Urinary bladder (tissue), 4 donors: ENCODE measurements at regions not wholly inside any gene's neighbourhood (a gene's known extent, or its start where the extent isn't known, plus 50 kb on each side); places are given as distances from the start of the nearest gene placed in this dataset. TPM values are rescaled to one million over a fixed set of nuclear protein-coding genes. Genes with fewer than 3 reads are reported as not detected.

Experiments
- DNase-seq: peaks from one replicate; pipeline ENCODE4 v3.0.0-alpha.2; 2015; ENCODE audit errors: extremely low spot score
- H3K27ac ChIP-seq: one replicate; pipeline ENCODE4 v1.5.1; 2013; ENCODE audit warnings: low read depth, mild to moderate bottlenecking, moderate library complexity
- H3K36me3 ChIP-seq: one replicate; pipeline ENCODE4 v1.6.1; 2013; ENCODE audit warnings: mild to moderate bottlenecking, moderate library complexity; ENCODE audit not compliant: insufficient read depth
- H3K4me1 ChIP-seq: one replicate; pipeline ENCODE4 v1.6.1; 2013; ENCODE audit warnings: mild to moderate bottlenecking, moderate library complexity; ENCODE audit not compliant: insufficient read depth
- H3K4me3 ChIP-seq: one replicate; pipeline ENCODE4 v1.5.1; 2013; ENCODE audit warnings: low read depth, low read length
- WGBS: extraction: QIAGEN DNeasy Blood & Tissue Kit; methylation state at CpG from one replicate; pipeline ENCODE4 v1.1.7; 2013; 5-methylcytosine and 5-hydroxymethylcytosine counted together
- small RNA-seq: library from RNA; depleted of rRNA; stranded (forward); fragments of <200 nt; gene quantifications from one replicate; pipeline ENCODE3, GENCODE V24; 2014
- donor health status: healthy with polysubstance abuse.
- donor health status: healthy.

DNA sequence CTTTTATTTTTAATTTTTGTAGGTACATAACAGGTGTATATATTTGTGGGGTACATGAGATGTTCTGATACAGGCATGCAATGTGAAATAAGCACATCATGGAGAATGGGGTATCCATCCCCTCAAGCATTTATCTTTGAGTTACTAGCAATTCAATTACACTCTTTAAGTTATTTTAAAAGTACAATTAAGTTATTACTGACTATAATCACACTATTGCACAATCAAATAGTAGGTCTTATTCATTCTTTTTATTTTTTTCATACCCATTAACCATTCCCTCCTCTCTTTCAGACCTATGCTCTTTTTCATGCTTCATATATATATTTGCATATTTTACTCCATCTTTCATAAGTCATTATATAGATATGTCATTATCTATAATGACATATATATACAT lies 93.3 kb downstream of the MAGEB5 start:
- Histone ChIP-seq H3K27ac (no peak overlapping the region), H3K4me3 (no peak overlapping the region), H3K4me1 (no peaks in the 10 kb centered on the region), H3K36me3 (no peaks in the 10 kb centered on the region)
- no peak for DNase-seq

DNA sequence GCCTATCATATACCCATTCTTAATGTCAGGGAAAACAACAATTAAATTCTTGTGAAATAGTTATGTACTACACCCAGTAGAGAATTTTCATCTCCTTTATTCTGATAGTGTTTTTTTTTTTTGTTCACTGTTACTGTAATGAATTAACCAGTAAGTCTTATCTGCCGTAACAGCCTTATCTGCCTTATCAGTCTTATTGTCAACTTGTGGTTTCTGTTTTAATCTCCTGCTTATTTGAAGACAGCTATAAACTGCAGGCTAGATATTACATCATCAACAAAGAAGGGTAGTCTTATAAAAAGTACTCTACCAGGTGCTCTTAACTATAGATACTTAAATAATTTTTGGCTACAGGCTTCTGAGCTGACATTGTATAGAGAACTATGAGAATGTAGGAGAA lies 79.5 kb downstream of the MAGEB5 start:
- H3K36me3 ChIP-seq: no peaks in the 10 kb centered on the region
- no peak overlapping the region for H3K4me3 ChIP-seq
- no peak overlapping the region for H3K27ac ChIP-seq
- 12% methylated on average over 1 of the region's 1 CpG for WGBS
- no peaks in the 10 kb centered on the region for H3K4me1 ChIP-seq
- DNase-seq: no peak

DNA sequence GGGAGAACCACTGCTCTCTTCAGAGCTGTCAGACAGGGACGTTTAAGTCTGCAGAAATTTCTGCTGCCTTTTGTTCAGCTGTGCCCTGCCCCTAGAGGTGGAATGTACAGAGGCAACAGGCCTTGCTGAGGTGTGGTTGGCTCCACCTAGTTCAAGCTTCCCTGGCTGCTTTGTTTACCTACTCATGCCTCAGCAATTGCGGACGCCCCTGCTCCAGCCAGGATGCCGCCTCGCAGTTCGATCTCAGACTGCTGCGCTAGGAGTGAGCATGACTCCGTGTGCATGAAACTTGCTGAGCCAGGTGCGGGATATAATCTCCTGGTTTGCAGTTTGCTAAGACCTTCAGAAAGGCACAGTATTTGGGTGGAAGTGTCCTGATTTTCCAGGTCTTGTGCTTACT lies 70.9 kb downstream of the MAGEB5 start:
- Histone ChIP-seq H3K27ac (no peak overlapping the region), H3K4me1 (no peaks in the 10 kb centered on the region), H3K4me3 (no peak overlapping the region), H3K36me3 (no peaks in the 10 kb centered on the region)
- 90% methylated on average over 9 of the region's 9 CpGs for WGBS
- no peak for DNase-seq

Small RNA genes lying in the stretch of these regions (small RNA-seq; reads per million reads assigned to genes)
- gene AC005345.1 (not detected), gene RF00019 (not detected), gene RNU1-142P (not detected)
